HepG2 (cell line): ENCODE measurements at regions not wholly inside any gene's neighbourhood (a gene's known extent, or its start where the extent isn't known, plus 50 kb on each side); places are given as distances from the start of the nearest gene placed in this dataset.
A peak's percentile ranks its signal among the peaks of the same experiment; 100 is the strongest.

Experiments used
- ATAC-seq: fragments of 200-7000 bp; cut with Tn5 transposase; 3 replicates; pipeline ENCODE4 v1.9.1; 2020; ENCODE audit warnings: mild to moderate bottlenecking, moderate library complexity
- BruUV-seq: library from RNA; stranded (reverse); fragments of 400-500 nt; replicated peaks from 2 replicates; lab custom pipeline; 2021; lab: Mats Ljungman, UMichigan
- CTCF ChIA-PET: fragments of 300-600 bp; formaldehyde crosslinking; extraction: SDS; loops from one replicate; lab custom pipeline; 2021; ENCODE audit warnings: low total read pairs, inconsistent platforms, low intra/inter-chr PET ratio; lab: Yijun Ruan, JAX
- POLR2A ChIA-PET: fragments of 350-600 bp; sonication (Branson Sonifier 250); formaldehyde crosslinking; loops from one replicate; lab custom pipeline; 2020; ENCODE audit warnings: antibody characterized with exemption, inconsistent platforms; lab: Yijun Ruan, JAX
- DNase-seq: peaks from one replicate; pipeline ENCODE4 v3.0.0-alpha.2; 2015; ENCODE audit warnings: low spot score
- FAIRE-seq: peaks from 3 replicates; lab custom pipeline; 2011; peaks lifted over from hg19 to GRCh38; lab: Jason Lieb, UNC
- H2AFZ ChIP-seq: one replicate; pipeline ENCODE4 v1.6.1; 2011; ENCODE audit warnings: low read length, inconsistent platforms
- H3K27ac ChIP-seq: fragments of 300-600 bp; 3 replicates; pipeline ENCODE4 v1.8.0; 2011; ENCODE audit warnings: mixed run types, mild to moderate bottlenecking, mixed read lengths, low read length, inconsistent platforms; ENCODE audit not compliant: insufficient read depth; ENCODE audit errors: extremely low read length
- H3K27me3 ChIP-seq, 2 experiments: fragments of 200-600 bp in 1 of 2; 2 replicates in 1 of 2; 3 replicates in 1 of 2; pipeline versions ENCODE4 v1.6.0 to v1.8.0; 2011; ENCODE audit warnings: low read length in 2 of 2, mild to moderate bottlenecking in 2 of 2, moderate library complexity in 2 of 2, inconsistent platforms in 1 of 2; ENCODE audit not compliant: insufficient read depth in 2 of 2, control insufficient read depth in 1 of 2
- H3K36me3 ChIP-seq, 2 experiments: fragments of 200-600 bp in 1 of 2; replicated peaks in 1 of 2; 2 replicates in 1 of 2; 3 replicates in 1 of 2; pipeline versions ENCODE4 v1.5.1 to v1.8.0; 2011; ENCODE audit warnings: low read length in 2 of 2, inconsistent platforms in 1 of 2; ENCODE audit not compliant: insufficient read depth in 2 of 2, control insufficient read depth in 1 of 2
- H3K4me1 ChIP-seq: 2 replicates; pipeline ENCODE4 v1.5.1; 2012; ENCODE audit warnings: low read length, inconsistent platforms; ENCODE audit not compliant: insufficient read depth
- H3K4me2 ChIP-seq: 2 replicates; pipeline ENCODE4 v1.6.0; 2011; ENCODE audit warnings: low read depth, low read length, inconsistent platforms
- H3K4me3 ChIP-seq, 3 experiments: fragments of 200-600 bp in 1 of 3; sonication (generic), shearing (Covaris generic) in 1 of 3; replicated peaks in 1 of 3; 2 replicates each; pipeline ENCODE4 v1.5.1; 2011 to 2016; ENCODE audit warnings: low read length in 3 of 3, inconsistent platforms in 2 of 3, low read depth in 2 of 3, mild to moderate bottlenecking in 2 of 3, control low read depth in 1 of 3, mixed read lengths in 1 of 3; ENCODE audit not compliant: insufficient read depth in 1 of 3
- H3K79me2 ChIP-seq: one replicate; pipeline ENCODE4 v1.6.1; 2011; ENCODE audit warnings: low read length, inconsistent platforms; ENCODE audit not compliant: insufficient read depth
- H3K9ac ChIP-seq: 2 replicates; pipeline ENCODE4 v1.6.0; 2011; ENCODE audit warnings: mild to moderate bottlenecking, low read depth, low read length, inconsistent platforms; ENCODE audit not compliant: insufficient read depth
- H3K9me3 ChIP-seq: 2 replicates; pipeline ENCODE4 v1.5.1; 2012; ENCODE audit warnings: mild to moderate bottlenecking, low read length
- H4K20me1 ChIP-seq: 2 replicates; pipeline ENCODE4 v1.6.0; 2011; ENCODE audit warnings: inconsistent platforms, mild to moderate bottlenecking, low read length, moderate library complexity; ENCODE audit not compliant: insufficient read depth
- ARHGAP35 ChIP-seq: sonication (generic); formaldehyde crosslinking; IDR thresholded peaks from 2 replicates; pipeline ENCODE4 v1.9.0; 2022; ENCODE audit warnings: mild to moderate bottlenecking, inconsistent platforms, moderate library complexity, missing genetic modification reagents, borderline replicate concordance
- CHD2 ChIP-seq: IDR thresholded peaks from 2 replicates; pipeline ENCODE4 v1.6.1; 2011; ENCODE audit warnings: low read depth, low read length, improper control_type of control experiment
- ELF4 ChIP-seq: sonication (generic); formaldehyde crosslinking; IDR thresholded peaks from 2 replicates; pipeline ENCODE4 v1.5.0; 2020; ENCODE audit warnings: missing genetic modification reagents, mild to moderate bottlenecking, moderate library complexity, borderline replicate concordance
- FIP1L1 ChIP-seq: fragments of 200-400 bp; formaldehyde crosslinking; IDR thresholded peaks from 2 replicates; pipeline ENCODE4 v1.6.1; 2018; ENCODE audit warnings: low read depth, mild to moderate bottlenecking, low read length, moderate library complexity, borderline replicate concordance; ENCODE audit not compliant: insufficient read depth
- MAFG ChIP-seq: sonication (generic); formaldehyde crosslinking; IDR thresholded peaks from 2 replicates; pipeline ENCODE4 v1.5.1; 2020; ENCODE audit warnings: mild to moderate bottlenecking, missing genetic modification reagents
- MATR3 ChIP-seq: sonication (generic); formaldehyde crosslinking; IDR thresholded peaks from 2 replicates; pipeline ENCODE4 v1.4.0; 2020; ENCODE audit warnings: missing genetic modification reagents
- MEIS1 ChIP-seq: sonication (generic); formaldehyde crosslinking; IDR thresholded peaks from 2 replicates; pipeline ENCODE4 v1.9.0; 2021; ENCODE audit warnings: mild to moderate bottlenecking, missing genetic modification reagents, moderate library complexity, borderline replicate concordance
- PHB2 ChIP-seq: fragments of 450-650 bp; IDR thresholded peaks from 2 replicates; pipeline ENCODE4 v1.6.1; 2018; ENCODE audit not compliant: partially characterized antibody
- PHF8 ChIP-seq: sonication (generic); formaldehyde crosslinking; IDR thresholded peaks from 2 replicates; pipeline ENCODE4 v1.5.0; 2020; ENCODE audit warnings: missing genetic modification reagents
- SYNCRIP ChIP-seq: fragments of 200-400 bp; formaldehyde crosslinking; IDR thresholded peaks from 2 replicates; pipeline ENCODE4 v1.6.1; 2018; ENCODE audit warnings: mild to moderate bottlenecking, low read depth, low read length; ENCODE audit not compliant: insufficient read depth
- TBL1XR1 ChIP-seq: fragments of 150-350 bp; IDR thresholded peaks from 2 replicates; pipeline ENCODE4 v1.6.1; 2014; ENCODE audit warnings: borderline replicate concordance, low read length; ENCODE audit not compliant: partially characterized antibody
- TEAD2 ChIP-seq: sonication (generic); formaldehyde crosslinking; IDR thresholded peaks from 2 replicates; pipeline ENCODE4 v1.9.0; 2021; ENCODE audit warnings: missing genetic modification reagents
- TFE3 ChIP-seq: IDR thresholded peaks from 2 replicates; pipeline ENCODE4 v1.6.1; 2016
- ZNF260 ChIP-seq: sonication (generic); formaldehyde crosslinking; IDR thresholded peaks from 2 replicates; pipeline ENCODE4 v1.4.0; 2020; ENCODE audit warnings: missing genetic modification reagents, low read depth, mild to moderate bottlenecking, borderline replicate concordance
- ZNF354B ChIP-seq: sonication (generic); formaldehyde crosslinking; IDR thresholded peaks from 2 replicates; pipeline ENCODE4 v1.8.0; 2022; ENCODE audit warnings: mild to moderate bottlenecking, missing genetic modification reagents
- WGBS: methylation state at CpG from one replicate; pipeline ENCODE4 v1.1.6; 2017; ENCODE audit warnings: low lambda C conversion rate; 5-methylcytosine and 5-hydroxymethylcytosine counted together
- in situ Hi-C: cut with HindIII; loops from 2 replicates; pipeline ENCODE4 v1.10.0; 2017; ENCODE audit warnings: low pct_unique_long_range_greater_than_20kb; ENCODE audit not compliant: extremely low pct_ligation_motif_present
- intact Hi-C: fragments of 100-400 bp; cut with micrococcal nuclease; formaldehyde crosslinking; loops from one replicate; pipeline ENCODE4 v1.10.0; 2022; ENCODE audit not compliant: unreplicated experiment
- TF ChIP-seq, protein P1 (sequence below): sonication (generic); formaldehyde crosslinking; IDR thresholded peaks from 2 replicates; pipeline ENCODE4 v1.5.0; 2020; ENCODE audit warnings: missing genetic modification reagents, mild to moderate bottlenecking, borderline replicate concordance
- TF ChIP-seq, protein P2 (sequence below), 2 experiments: sonication (generic) in 1 of 2; formaldehyde crosslinking in 1 of 2; IDR thresholded peaks; 2 replicates each; pipeline versions ENCODE4 v1.4.0 to v1.6.1; 2018 to 2020; ENCODE audit warnings: missing genetic modification reagents in 2 of 2, borderline replicate concordance in 1 of 2, low read depth in 1 of 2, mild to moderate bottlenecking in 1 of 2, missing biosample characterization in 1 of 2

DNA sequence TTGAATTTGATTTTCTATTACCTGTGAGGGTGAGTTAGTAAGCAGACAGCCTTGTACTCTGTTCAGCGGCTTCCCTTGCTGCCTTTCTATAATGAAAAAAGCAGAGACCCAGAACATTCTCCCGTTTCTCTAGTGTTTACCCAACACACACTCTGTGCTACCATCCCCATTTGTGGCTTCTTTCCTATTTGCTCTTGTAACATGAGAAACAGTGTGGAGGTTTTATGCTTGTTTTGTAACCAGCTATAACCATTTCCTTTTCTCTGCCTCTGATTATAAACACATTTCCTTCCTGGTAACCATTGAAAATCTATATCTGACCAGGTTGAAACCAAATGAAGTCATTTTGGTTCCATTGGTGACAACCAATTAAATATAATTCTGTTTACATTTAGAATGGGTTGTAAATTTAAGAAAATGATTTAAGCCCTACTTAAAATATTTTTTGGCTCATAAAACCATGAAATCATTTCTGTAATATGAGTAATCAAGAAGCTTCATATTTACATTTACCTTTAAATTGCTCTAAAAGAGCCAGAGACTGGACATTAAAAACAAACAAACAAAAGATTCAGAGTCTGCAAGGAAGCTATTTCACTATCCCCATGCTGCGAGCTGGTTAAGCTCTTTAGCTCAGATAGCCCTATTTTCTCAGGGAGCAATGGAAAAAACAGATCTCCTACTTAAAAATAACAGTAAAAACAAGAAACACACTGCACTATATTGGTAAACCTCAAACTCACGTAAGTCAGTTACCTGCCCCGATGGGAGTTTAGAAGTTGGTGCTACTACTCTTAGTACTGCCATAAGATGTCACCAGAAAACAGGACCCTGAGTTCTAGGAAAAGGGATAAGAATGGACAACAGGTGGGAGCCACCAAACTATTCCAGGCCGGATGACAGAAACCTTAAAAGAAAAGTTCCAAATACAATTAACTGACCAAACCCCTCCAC, 206.5 kb upstream of the EEA1 start:
- Histone ChIP-seq H3K4me2 (peak overlapping the region; percentile 73), H3K9me3 (no peaks in the 10 kb centered on the region), H3K9ac (peak overlapping the region; percentile 67), H3K36me3 (no peaks in the 10 kb centered on the region), H3K27me3 (no peaks in the 10 kb centered on the region), H2AFZ (peak overlapping the region; percentile 35), H3K27ac (peak overlapping the region; percentile 92), H4K20me1 (no peaks in the 10 kb centered on the region), H3K4me3 (peak overlapping the region in 2 of 3 experiments; percentile 18 to 51; a peak in 1 of 6 replicates), H3K4me1 (peaks cover 98% of the 10 kb centered on the region), H3K79me2 (no peaks in the 10 kb centered on the region)
- WGBS: 60% methylated on average over 6 of the region's 6 CpGs
- FAIRE-seq (no peak), ATAC-seq (peak; percentile 98), DNase-seq (peak; percentile 91)
- intact Hi-C loops (loop anchor here (1.0 to 2.0 kb wide), 2 partner anchors 8 to 13 kb away; no protein-coding TSS in a partner anchor), in situ Hi-C loops (loop anchor here (25.0 kb wide), 1 partner anchor 252 kb away; the partner anchor contains the start of gene NUDT4)
- ChIA-PET POLR2A (interaction anchor here (1.0 to 2.9 kb wide), 4 partner anchors 9 to 148 kb away, joined by 3 to 23 read pairs (median 6); no protein-coding TSS in a partner anchor), CTCF (no interaction called here)
- BruUV-seq: no TSS peak
- TF ChIP-seq TBL1XR1: peak; percentile 11
- no peak for TF ChIP-seq ELF4
- TF ChIP-seq ZNF354B: 0 out of 2 replicates have a peak, but pooled peaks have one; percentile 3
- no peak for TF ChIP-seq SYNCRIP
- TF ChIP-seq ARHGAP35 (CRISPR knock-in tag): no peak
- no peak for TF ChIP-seq TEAD2 (CRISPR knock-in tag)
- TF ChIP-seq, protein P1, sequence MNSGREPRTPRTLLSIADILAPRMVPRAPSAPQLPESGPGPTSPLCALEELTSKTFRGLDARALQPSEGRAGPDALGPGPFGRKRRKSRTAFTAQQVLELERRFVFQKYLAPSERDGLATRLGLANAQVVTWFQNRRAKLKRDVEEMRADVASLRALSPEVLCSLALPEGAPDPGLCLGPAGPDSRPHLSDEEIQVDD (CRISPR knock-in tag): no peak
- TF ChIP-seq, protein P2, sequence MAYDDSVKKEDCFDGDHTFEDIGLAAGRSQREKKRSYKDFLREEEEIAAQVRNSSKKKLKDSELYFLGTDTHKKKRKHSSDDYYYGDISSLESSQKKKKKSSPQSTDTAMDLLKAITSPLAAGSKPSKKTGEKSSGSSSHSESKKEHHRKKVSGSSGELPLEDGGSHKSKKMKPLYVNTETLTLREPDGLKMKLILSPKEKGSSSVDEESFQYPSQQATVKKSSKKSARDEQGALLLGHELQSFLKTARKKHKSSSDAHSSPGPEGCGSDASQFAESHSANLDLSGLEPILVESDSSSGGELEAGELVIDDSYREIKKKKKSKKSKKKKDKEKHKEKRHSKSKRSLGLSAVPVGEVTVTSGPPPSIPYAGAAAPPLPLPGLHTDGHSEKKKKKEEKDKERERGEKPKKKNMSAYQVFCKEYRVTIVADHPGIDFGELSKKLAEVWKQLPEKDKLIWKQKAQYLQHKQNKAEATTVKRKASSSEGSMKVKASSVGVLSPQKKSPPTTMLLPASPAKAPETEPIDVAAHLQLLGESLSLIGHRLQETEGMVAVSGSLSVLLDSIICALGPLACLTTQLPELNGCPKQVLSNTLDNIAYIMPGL (CRISPR knock-in tag; IDR thresholded peaks at IDR 0.05; ENCODE audit: borderline replicate concordance in 1 of 2, low read depth in 1 of 2): no peak; a peak in 1 of 4 replicates
- no peak for TF ChIP-seq TFE3 (CRISPR knock-in tag)
- no peak for TF ChIP-seq MATR3 (CRISPR knock-in tag)
- TF ChIP-seq PHF8: no peak
- TF ChIP-seq MAFG: no peak
- TF ChIP-seq FIP1L1: no peak
- no peak for TF ChIP-seq CHD2
- TF ChIP-seq PHB2: no peak
- TF ChIP-seq ZNF260: no peak
- TF ChIP-seq MEIS1 (CRISPR knock-in tag): no peak
